Thymus (tissue), 11 donors: ENCODE measurements at regions not wholly inside any gene's neighbourhood (a gene's known extent, or its start where the extent isn't known, plus 50 kb on each side); places are given as distances from the start of the nearest gene placed in this dataset.

Experiments used
- DNase-seq, 9 donors: peaks; one replicate each; pipeline ENCODE4 v3.0.0-alpha.2; 2013; ENCODE audit warnings: low spot score in 9 of 9, low read depth in 6 of 9, missing footprints in 1 of 9
- H3K27ac ChIP-seq, 2 donors: one replicate each; pipeline ENCODE4 v1.5.1; 2013; ENCODE audit warnings: control low read depth in 1 of 2, low read depth in 1 of 2, low read length in 1 of 2, mild to moderate bottlenecking in 1 of 2, moderate library complexity in 1 of 2
- H3K27me3 ChIP-seq, 2 donors: one replicate each; pipeline ENCODE4 v1.5.1; 2013; ENCODE audit warnings: low read length in 1 of 2; ENCODE audit not compliant: control insufficient read depth in 2 of 2, insufficient read depth in 1 of 2
- H3K36me3 ChIP-seq, 2 donors: one replicate each; pipeline ENCODE4 v1.5.1; 2013; ENCODE audit warnings: low read length in 1 of 2, mild to moderate bottlenecking in 1 of 2, moderate library complexity in 1 of 2; ENCODE audit not compliant: control insufficient read depth in 2 of 2, insufficient read depth in 2 of 2
- H3K4me1 ChIP-seq, 2 donors: one replicate each; pipeline ENCODE4 v1.5.1; 2013; ENCODE audit warnings: low read length in 2 of 2; ENCODE audit not compliant: control insufficient read depth in 2 of 2, insufficient read depth in 2 of 2
- H3K4me3 ChIP-seq, 2 donors: one replicate each; pipeline ENCODE4 v1.5.1; 2013; ENCODE audit warnings: low read length in 2 of 2, control low read depth in 1 of 2, mild to moderate bottlenecking in 1 of 2
- H3K9me3 ChIP-seq, 2 donors: one replicate each; pipeline ENCODE4 v1.5.1; 2013; ENCODE audit warnings: low read length in 1 of 2, mild to moderate bottlenecking in 1 of 2; ENCODE audit not compliant: control insufficient read depth in 2 of 2, insufficient read depth in 1 of 2
- WGBS: extraction: QIAGEN DNeasy Blood & Tissue Kit; methylation state at CpG from one replicate; pipeline ENCODE4 v1.1.7; 2013; 5-methylcytosine and 5-hydroxymethylcytosine counted together
- donor health status: healthy.

GRCh38 chr9:90035471-90035870 lies 430.7 kb downstream of the GADD45G start:
- Histone ChIP-seq H3K9me3 (no peaks in the 10 kb centered on the region), H3K27me3 (no peaks in the 10 kb centered on the region), H3K36me3 (no peaks in the 10 kb centered on the region), H3K4me1 (no peaks in the 10 kb centered on the region), H3K4me3 (no peak overlapping the region), H3K27ac (no peak overlapping the region)
- 91% methylated on average over 2 of the region's 2 CpGs for WGBS
- DNase-seq, result no peak

GRCh38 chr9:90037146-90037797 lies 432.5 kb downstream of the GADD45G start:
- Histone ChIP-seq H3K9me3 (no peaks in the 10 kb centered on the region), H3K36me3 (no peaks in the 10 kb centered on the region), H3K4me3 (no peak overlapping the region), H3K27ac (no peak overlapping the region), H3K4me1 (no peaks in the 10 kb centered on the region), H3K27me3 (no peaks in the 10 kb centered on the region)
- 99% methylated on average over 11 of the region's 11 CpGs for WGBS
- DNase-seq, result no peak

- no peaks in the 10 kb centered on the region for H3K27me3 ChIP-seq
- no peaks in the 10 kb centered on the region for H3K4me1 ChIP-seq
- no peak overlapping the region for H3K4me3 ChIP-seq
- no peak for DNase-seq
- WGBS, result 96% methylated on average over 9 of the region's 9 CpGs
- H3K36me3 ChIP-seq, result no peaks in the 10 kb centered on the region
- no peaks in the 10 kb centered on the region for H3K9me3 ChIP-seq
- no peak overlapping the region for H3K27ac ChIP-seq
These were observed 434.0 kb downstream of the GADD45G start for GRCh38 chr9:90038763-90039162.

GRCh38 chr9:90044263-90044662 lies 439.5 kb downstream of the GADD45G start:
- WGBS, result 92% methylated on average over 6 of the region's 6 CpGs

GRCh38 chr9:90044710-90045151 lies 439.9 kb downstream of the GADD45G start:
- H3K36me3 ChIP-seq, result no peaks in the 10 kb centered on the region
- H3K4me3 ChIP-seq, result no peak overlapping the region
- no peaks in the 10 kb centered on the region for H3K4me1 ChIP-seq
- no peaks in the 10 kb centered on the region for H3K9me3 ChIP-seq
- WGBS, result 96% methylated on average over 7 of the region's 7 CpGs
- no peaks in the 10 kb centered on the region for H3K27me3 ChIP-seq
- no peak for DNase-seq
- no peak overlapping the region for H3K27ac ChIP-seq

More at GRCh38 chr9:90044263-90044662, 439.5 kb downstream of the GADD45G start:
- no peaks in the 10 kb centered on the region for H3K36me3 ChIP-seq
- H3K4me1 ChIP-seq, result no peaks in the 10 kb centered on the region
- no peak overlapping the region for H3K4me3 ChIP-seq
- no peaks in the 10 kb centered on the region for H3K9me3 ChIP-seq
- no peak for DNase-seq
- H3K27me3 ChIP-seq, result no peaks in the 10 kb centered on the region
- H3K27ac ChIP-seq, result no peak overlapping the region

GRCh38 chr9:90046317-90046861 lies 441.6 kb downstream of the GADD45G start:
- Histone ChIP-seq H3K9me3 (no peaks in the 10 kb centered on the region), H3K27ac (no peak overlapping the region), H3K4me1 (no peaks in the 10 kb centered on the region), H3K4me3 (no peak overlapping the region), H3K27me3 (no peaks in the 10 kb centered on the region), H3K36me3 (no peaks in the 10 kb centered on the region)
- no peak for DNase-seq
- WGBS, result 94% methylated on average over 7 of the region's 7 CpGs

- Histone ChIP-seq H3K27me3 (no peaks in the 10 kb centered on the region), H3K4me3 (no peak overlapping the region), H3K27ac (no peak overlapping the region), H3K4me1 (no peaks in the 10 kb centered on the region), H3K36me3 (no peaks in the 10 kb centered on the region), H3K9me3 (no peaks in the 10 kb centered on the region)
- DNase-seq, result no peak
These were observed 443.0 kb downstream of the GADD45G start for GRCh38 chr9:90047828-90048227.

- no peaks in the 10 kb centered on the region for H3K27me3 ChIP-seq
- no peak for DNase-seq
- H3K4me1 ChIP-seq, result no peaks in the 10 kb centered on the region
- H3K27ac ChIP-seq, result no peak overlapping the region
- H3K36me3 ChIP-seq, result no peaks in the 10 kb centered on the region
- H3K9me3 ChIP-seq, result no peaks in the 10 kb centered on the region
- H3K4me3 ChIP-seq, result no peak overlapping the region
These were observed 447.6 kb downstream of the GADD45G start for GRCh38 chr9:90052366-90052765.

GRCh38 chr9:90053027-90053426 lies 448.2 kb downstream of the GADD45G start:
- Histone ChIP-seq H3K4me3 (no peak overlapping the region), H3K4me1 (no peaks in the 10 kb centered on the region), H3K27me3 (no peaks in the 10 kb centered on the region), H3K9me3 (no peaks in the 10 kb centered on the region), H3K27ac (no peak overlapping the region), H3K36me3 (no peaks in the 10 kb centered on the region)
- no peak for DNase-seq
- 93% methylated on average over 5 of the region's 5 CpGs for WGBS
